C4-2B (cell line): ENCODE measurements at regions not wholly inside any gene's neighbourhood (a gene's known extent, or its start where the extent isn't known, plus 50 kb on each side); places are given as distances from the start of the nearest gene placed in this dataset.

Experiments
- H3K27ac ChIP-seq: fragments of 450-650 bp; 2 replicates; pipeline ENCODE4 v1.5.1; 2017
- CTCF ChIP-seq: fragments of 450-650 bp; conservative IDR thresholded peaks from 2 replicates; pipeline ENCODE4 v1.5.1; 2017; ENCODE audit warnings: mild to moderate bottlenecking
- ZFX ChIP-seq: fragments of 450-650 bp; IDR thresholded peaks from 2 replicates; pipeline ENCODE4 v1.6.1; 2017

- no peak overlapping the region for H3K27ac ChIP-seq
- TF ChIP-seq ZFX: no peak
Measured at GRCh38 chr7:109984729-109985128, 1106.2 kb upstream of the LRRN3 start.

DNA sequence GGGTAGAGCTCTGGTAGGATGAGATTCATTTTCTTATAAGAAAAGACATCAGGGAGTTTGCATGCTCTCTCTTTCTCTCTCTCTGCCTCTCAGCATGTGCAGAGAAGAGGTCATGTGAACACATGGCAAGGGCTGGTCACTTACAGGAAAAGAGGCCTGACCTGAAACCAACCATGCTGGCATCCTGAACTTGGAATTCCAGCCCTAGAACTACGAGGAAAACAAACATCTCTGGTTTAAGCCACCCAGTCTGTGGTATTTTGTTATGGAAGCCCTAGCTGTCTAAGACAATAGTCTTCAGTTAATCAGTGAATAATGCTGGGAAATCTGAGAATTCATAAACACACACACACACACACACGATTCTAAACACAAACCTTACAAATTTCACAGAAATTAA, 1104.2 kb upstream of the LRRN3 start:
- TF ChIP-seq ZFX: no peak
- TF ChIP-seq CTCF: no peak
- no peak overlapping the region for H3K27ac ChIP-seq

- TF ChIP-seq ZFX (no peak), CTCF (no peak)
- H3K27ac ChIP-seq: no peak overlapping the region
Measured at GRCh38 chr7:109996411-109996810, 1094.5 kb upstream of the LRRN3 start.

DNA sequence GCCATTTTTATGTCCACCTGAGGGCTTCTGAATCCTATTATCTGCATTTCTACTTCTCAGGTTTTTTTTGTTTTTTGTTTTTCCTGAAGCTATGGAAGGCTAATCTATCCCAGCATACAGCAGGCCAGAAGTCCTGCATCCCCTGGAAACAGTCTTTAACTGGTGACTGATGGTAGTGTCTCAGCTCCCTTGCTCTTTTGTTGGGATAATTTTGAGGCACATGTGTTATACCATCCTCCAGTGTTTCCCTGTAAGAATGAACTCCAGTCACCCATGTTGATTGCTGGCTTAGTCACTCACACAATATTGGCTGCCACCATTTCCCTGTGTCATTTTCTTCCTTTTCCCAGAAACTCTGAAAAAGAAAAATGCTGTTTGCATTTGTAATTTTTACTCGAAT, 1094.0 kb upstream of the LRRN3 start:
- TF ChIP-seq CTCF (no peak), ZFX (no peak)

GRCh38 chr7:109997837-109998236, 1093.1 kb upstream of the LRRN3 start:
- H3K27ac ChIP-seq: no peak overlapping the region
- TF ChIP-seq CTCF (no peak), ZFX (no peak)

More for the DNA sequence above, 1094.0 kb upstream of the LRRN3 start:
- H3K27ac ChIP-seq: no peak overlapping the region

DNA sequence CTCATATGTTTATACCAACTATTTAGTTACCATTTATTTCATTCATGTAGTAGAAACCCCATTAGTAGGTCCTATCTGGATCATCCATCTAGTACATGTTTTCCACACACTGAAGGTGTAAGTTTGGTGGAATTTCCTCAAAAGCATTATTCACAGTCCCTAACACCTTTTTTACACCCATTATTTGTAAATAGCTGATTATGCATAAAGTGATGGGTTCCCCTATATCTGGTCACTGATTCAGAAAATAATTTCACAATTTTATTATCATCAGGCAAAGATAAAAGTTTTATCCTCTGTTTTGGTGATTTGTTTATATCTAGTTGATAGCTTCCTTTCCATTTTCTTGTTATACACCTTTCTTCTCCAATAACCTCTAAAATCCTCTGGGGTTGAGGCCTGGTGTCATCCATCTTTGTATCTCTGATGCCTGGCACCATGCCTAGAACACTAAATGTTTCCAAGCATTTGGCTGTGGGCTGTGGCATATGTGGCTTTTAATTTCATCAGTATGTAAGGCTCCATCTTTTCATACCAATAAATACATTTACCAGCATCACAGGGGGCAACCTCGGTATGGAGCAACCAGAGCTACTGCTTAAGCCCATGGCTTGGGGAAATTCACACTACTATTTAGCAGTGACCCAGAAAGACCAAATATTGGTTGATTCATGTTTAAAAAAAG, 1089.5 kb upstream of the LRRN3 start:
- H3K27ac ChIP-seq: no peak overlapping the region
- no peak for TF ChIP-seq ZFX
- TF ChIP-seq CTCF: no peak

DNA sequence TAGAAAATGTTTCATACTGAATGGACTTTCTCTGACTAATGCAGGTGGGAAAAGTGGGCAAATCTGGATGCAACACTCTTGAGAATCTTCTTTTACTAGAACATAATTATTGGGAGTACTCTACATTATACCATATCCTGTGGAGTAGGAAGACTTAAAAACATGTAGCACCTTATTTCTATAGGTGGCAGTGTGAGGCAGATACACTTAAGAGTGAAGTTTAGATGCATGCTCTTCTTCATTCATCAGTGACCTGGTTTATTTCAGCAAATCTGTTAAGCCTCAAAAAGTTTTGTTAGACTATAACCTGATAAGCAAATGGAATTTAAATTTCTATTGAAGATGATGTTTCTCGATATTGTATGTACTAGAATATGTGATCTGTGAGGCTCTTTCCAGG, 1087.1 kb upstream of the LRRN3 start:
- TF ChIP-seq ZFX (no peak), CTCF (peak; percentile 39)

More for the DNA sequence above, 1087.1 kb upstream of the LRRN3 start:
- no peak overlapping the region for H3K27ac ChIP-seq
